H1 (cell line): ENCODE measurements at regions not wholly inside any gene's neighbourhood (a gene's known extent, or its start where the extent isn't known, plus 50 kb on each side); places are given as distances from the start of the nearest gene placed in this dataset.
A peak's percentile ranks its signal among the peaks of the same experiment; 100 is the strongest.

ENCODE experiments used
- ASH2L ChIP-seq: fragments of 200-600, 300-600 bp; sonication (generic); IDR thresholded peaks from one replicate; pipeline ENCODE4 v1.7.1; 2017; ENCODE audit warnings: low read length
- POU5F1 ChIP-seq: IDR thresholded peaks from 2 replicates; pipeline ENCODE4 v1.6.1; 2011; ENCODE audit warnings: low read depth, mild to moderate bottlenecking, low read length, moderate library complexity
- RBBP5 ChIP-seq: IDR thresholded peaks from 2 replicates; pipeline ENCODE4 v1.7.1; 2012; ENCODE audit warnings: low read depth, mild to moderate bottlenecking, inconsistent platforms, low read length, moderate library complexity, borderline replicate concordance
- TAF7 ChIP-seq: optimal IDR thresholded peaks from 2 replicates; pipeline ENCODE3; 2011; ENCODE audit warnings: low read depth, mild to moderate bottlenecking, inconsistent platforms, low read length, moderate library complexity, borderline replicate concordance
- TEAD4 ChIP-seq: IDR thresholded peaks from 2 replicates; pipeline ENCODE4 v1.6.1; 2012; ENCODE audit warnings: low read depth, low read length, inconsistent platforms, mixed read lengths
- TF ChIP-seq, protein P1 (sequence below): fragments of 300-600 bp; sonication (generic); IDR thresholded peaks from 2 replicates; pipeline ENCODE4 v1.7.1; 2012; ENCODE audit warnings: low read length, moderate library complexity, mild to moderate bottlenecking, inconsistent platforms; ENCODE audit not compliant: insufficient replicate concordance
- TF ChIP-seq, protein P2 (sequence below): IDR thresholded peaks from 2 replicates; pipeline ENCODE4 v1.6.1; 2012; ENCODE audit warnings: inconsistent platforms
- TF ChIP-seq, protein P3 (sequence below): IDR thresholded peaks from 2 replicates; pipeline ENCODE4 v1.6.1; 2012; ENCODE audit warnings: low read length, inconsistent platforms

DNA sequence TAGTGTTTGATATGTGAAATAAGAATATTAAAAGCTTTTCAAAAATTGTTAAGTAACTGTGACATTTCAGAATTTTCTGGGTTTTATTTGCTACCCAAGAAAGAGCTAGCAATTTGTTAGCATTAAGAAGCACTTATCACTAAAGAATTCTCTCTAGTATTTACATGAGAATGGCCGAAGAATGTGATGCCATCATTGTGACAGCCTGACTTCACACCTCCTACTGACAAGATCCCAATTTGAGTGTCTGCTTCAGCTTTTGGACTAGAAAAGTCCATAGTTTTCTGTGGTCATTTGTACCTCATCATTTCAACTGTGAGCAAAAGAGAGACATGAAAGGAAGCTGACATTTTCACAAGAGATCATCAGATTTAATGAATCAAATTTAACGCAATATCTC, 548.1 kb upstream of the AGTR1 start (continued):
- TF ChIP-seq, protein P1, sequence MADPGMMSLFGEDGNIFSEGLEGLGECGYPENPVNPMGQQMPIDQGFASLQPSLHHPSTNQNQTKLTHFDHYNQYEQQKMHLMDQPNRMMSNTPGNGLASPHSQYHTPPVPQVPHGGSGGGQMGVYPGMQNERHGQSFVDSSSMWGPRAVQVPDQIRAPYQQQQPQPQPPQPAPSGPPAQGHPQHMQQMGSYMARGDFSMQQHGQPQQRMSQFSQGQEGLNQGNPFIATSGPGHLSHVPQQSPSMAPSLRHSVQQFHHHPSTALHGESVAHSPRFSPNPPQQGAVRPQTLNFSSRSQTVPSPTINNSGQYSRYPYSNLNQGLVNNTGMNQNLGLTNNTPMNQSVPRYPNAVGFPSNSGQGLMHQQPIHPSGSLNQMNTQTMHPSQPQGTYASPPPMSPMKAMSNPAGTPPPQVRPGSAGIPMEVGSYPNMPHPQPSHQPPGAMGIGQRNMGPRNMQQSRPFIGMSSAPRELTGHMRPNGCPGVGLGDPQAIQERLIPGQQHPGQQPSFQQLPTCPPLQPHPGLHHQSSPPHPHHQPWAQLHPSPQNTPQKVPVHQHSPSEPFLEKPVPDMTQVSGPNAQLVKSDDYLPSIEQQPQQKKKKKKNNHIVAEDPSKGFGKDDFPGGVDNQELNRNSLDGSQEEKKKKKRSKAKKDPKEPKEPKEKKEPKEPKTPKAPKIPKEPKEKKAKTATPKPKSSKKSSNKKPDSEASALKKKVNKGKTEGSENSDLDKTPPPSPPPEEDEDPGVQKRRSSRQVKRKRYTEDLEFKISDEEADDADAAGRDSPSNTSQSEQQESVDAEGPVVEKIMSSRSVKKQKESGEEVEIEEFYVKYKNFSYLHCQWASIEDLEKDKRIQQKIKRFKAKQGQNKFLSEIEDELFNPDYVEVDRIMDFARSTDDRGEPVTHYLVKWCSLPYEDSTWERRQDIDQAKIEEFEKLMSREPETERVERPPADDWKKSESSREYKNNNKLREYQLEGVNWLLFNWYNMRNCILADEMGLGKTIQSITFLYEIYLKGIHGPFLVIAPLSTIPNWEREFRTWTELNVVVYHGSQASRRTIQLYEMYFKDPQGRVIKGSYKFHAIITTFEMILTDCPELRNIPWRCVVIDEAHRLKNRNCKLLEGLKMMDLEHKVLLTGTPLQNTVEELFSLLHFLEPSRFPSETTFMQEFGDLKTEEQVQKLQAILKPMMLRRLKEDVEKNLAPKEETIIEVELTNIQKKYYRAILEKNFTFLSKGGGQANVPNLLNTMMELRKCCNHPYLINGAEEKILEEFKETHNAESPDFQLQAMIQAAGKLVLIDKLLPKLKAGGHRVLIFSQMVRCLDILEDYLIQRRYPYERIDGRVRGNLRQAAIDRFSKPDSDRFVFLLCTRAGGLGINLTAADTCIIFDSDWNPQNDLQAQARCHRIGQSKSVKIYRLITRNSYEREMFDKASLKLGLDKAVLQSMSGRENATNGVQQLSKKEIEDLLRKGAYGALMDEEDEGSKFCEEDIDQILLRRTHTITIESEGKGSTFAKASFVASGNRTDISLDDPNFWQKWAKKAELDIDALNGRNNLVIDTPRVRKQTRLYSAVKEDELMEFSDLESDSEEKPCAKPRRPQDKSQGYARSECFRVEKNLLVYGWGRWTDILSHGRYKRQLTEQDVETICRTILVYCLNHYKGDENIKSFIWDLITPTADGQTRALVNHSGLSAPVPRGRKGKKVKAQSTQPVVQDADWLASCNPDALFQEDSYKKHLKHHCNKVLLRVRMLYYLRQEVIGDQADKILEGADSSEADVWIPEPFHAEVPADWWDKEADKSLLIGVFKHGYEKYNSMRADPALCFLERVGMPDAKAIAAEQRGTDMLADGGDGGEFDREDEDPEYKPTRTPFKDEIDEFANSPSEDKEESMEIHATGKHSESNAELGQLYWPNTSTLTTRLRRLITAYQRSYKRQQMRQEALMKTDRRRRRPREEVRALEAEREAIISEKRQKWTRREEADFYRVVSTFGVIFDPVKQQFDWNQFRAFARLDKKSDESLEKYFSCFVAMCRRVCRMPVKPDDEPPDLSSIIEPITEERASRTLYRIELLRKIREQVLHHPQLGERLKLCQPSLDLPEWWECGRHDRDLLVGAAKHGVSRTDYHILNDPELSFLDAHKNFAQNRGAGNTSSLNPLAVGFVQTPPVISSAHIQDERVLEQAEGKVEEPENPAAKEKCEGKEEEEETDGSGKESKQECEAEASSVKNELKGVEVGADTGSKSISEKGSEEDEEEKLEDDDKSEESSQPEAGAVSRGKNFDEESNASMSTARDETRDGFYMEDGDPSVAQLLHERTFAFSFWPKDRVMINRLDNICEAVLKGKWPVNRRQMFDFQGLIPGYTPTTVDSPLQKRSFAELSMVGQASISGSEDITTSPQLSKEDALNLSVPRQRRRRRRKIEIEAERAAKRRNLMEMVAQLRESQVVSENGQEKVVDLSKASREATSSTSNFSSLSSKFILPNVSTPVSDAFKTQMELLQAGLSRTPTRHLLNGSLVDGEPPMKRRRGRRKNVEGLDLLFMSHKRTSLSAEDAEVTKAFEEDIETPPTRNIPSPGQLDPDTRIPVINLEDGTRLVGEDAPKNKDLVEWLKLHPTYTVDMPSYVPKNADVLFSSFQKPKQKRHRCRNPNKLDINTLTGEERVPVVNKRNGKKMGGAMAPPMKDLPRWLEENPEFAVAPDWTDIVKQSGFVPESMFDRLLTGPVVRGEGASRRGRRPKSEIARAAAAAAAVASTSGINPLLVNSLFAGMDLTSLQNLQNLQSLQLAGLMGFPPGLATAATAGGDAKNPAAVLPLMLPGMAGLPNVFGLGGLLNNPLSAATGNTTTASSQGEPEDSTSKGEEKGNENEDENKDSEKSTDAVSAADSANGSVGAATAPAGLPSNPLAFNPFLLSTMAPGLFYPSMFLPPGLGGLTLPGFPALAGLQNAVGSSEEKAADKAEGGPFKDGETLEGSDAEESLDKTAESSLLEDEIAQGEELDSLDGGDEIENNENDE = peak; percentile 47
- TF ChIP-seq RBBP5 (no peak), TEAD4 (peak; percentile 97), ASH2L (no peak), POU5F1 (peak; percentile 76), TAF7 (no peak)
- TF ChIP-seq, protein P2, sequence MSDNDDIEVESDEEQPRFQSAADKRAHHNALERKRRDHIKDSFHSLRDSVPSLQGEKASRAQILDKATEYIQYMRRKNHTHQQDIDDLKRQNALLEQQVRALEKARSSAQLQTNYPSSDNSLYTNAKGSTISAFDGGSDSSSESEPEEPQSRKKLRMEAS = peak; percentile 59
- TF ChIP-seq, protein P3, sequence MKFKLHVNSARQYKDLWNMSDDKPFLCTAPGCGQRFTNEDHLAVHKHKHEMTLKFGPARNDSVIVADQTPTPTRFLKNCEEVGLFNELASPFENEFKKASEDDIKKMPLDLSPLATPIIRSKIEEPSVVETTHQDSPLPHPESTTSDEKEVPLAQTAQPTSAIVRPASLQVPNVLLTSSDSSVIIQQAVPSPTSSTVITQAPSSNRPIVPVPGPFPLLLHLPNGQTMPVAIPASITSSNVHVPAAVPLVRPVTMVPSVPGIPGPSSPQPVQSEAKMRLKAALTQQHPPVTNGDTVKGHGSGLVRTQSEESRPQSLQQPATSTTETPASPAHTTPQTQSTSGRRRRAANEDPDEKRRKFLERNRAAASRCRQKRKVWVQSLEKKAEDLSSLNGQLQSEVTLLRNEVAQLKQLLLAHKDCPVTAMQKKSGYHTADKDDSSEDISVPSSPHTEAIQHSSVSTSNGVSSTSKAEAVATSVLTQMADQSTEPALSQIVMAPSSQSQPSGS = peak; percentile 51; the same call in 1 of the 2 replicates
